Raji (cell line): ENCODE measurements at regions not wholly inside any gene's neighbourhood (a gene's known extent, or its start where the extent isn't known, plus 50 kb on each side); places are given as distances from the start of the nearest gene placed in this dataset.

ENCODE experiments used
- POLR2A ChIP-seq: IDR thresholded peaks from 2 replicates; pipeline ENCODE4 v1.6.1; 2011; ENCODE audit warnings: low read depth, low read length, control low read depth; ENCODE audit not compliant: insufficient read depth

- TF ChIP-seq POLR2A = no peak
Observed at GRCh38 chr3:182516597-182517336, 276.5 kb upstream of the ATP11B start.

DNA sequence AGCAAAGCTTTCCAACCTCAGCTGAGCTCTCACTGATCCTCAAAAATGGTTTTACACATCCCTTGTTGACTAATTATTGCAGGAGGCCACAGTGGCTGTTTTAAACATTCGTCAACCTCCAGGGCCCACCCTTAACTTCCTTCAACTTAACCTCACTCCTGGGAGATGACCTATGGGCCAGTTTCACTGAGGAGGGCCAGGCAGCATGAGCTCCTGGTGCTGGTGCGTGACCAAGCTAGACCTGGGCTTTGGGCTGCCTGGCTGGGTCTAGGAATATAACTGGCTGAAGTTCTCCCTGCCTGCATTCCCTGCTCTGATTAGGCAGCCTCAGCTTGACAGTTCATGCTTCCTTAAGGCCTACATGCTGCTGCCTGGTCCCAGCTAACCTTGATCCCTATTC lies 273.7 kb upstream of the ATP11B start:
- no peak for TF ChIP-seq POLR2A

DNA sequence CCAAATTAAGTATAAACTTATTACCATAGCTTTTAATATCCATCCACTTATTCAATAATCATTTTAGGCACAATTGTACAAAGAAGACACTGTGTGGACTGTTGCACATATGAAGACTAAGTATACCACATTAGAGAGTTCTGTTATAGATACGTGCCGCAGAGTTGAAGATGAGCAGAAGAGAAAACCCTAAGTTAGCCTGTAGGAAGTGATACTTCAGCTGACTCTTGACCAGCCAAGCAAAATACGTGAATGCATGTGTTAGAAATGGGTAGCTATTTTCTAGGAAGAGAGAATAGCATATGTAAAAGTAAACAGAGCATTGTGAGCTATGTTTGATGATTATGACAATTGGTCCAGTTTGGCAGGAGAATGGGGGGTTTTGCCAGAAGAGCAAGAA lies 272.0 kb upstream of the ATP11B start:
- no peak for TF ChIP-seq POLR2A

GRCh38 chr3:182523836-182524235 lies 269.5 kb upstream of the ATP11B start:
- TF ChIP-seq POLR2A = no peak

GRCh38 chr3:182524711-182525401 lies 268.4 kb upstream of the ATP11B start:
- no peak for TF ChIP-seq POLR2A

DNA sequence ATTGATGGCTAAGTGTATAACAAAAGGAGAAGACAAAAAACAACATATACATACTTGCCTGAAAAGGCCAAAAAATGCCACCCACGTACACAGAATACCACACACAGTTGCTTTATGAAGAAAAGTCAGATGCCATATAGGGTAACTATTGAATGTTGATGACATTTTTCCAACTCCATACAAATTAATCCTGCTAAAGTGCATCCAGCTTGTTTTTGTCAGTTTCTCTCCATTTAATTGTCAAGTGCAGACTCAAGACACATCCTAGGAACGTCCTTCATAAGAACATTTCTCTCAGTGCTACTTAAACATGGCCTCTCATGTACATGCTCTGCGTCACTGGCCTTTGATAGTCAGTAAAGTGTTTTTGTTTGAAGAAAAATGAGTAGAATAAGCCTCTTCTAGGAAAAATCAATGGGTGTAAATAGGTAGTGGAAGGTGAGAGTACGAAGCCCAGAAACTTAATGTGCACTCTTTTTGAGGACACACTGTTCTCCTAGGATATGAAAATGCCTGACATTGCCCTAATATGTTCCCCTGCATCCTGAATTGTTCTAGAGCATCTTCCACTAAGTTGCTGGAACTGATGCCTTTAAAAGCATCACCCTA lies 267.4 kb upstream of the ATP11B start:
- TF ChIP-seq POLR2A = no peak

GRCh38 chr3:182527745-182528144 lies 265.6 kb upstream of the ATP11B start:
- no peak for TF ChIP-seq POLR2A

GRCh38 chr3:182530316-182530715 lies 263.0 kb upstream of the ATP11B start:
- TF ChIP-seq POLR2A = no peak

DNA sequence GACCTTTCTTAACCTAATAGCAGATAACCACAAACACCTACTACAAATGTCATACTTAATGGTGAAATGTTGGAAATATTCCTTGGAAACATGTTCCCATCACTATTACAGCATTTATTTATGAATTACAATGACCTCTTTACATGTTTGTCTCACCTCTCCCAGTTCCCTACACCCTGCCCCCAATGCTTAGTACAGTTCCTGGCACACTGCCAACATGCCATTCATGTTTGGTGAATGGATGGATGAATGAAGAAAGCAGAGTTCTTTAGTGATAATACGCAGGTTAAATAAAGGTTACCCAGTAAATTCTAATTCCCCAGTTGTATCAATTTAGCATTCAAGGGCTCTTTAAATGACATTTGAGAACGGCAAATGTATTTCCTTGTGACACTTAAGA lies 259.9 kb upstream of the ATP11B start:
- no peak for TF ChIP-seq POLR2A

DNA sequence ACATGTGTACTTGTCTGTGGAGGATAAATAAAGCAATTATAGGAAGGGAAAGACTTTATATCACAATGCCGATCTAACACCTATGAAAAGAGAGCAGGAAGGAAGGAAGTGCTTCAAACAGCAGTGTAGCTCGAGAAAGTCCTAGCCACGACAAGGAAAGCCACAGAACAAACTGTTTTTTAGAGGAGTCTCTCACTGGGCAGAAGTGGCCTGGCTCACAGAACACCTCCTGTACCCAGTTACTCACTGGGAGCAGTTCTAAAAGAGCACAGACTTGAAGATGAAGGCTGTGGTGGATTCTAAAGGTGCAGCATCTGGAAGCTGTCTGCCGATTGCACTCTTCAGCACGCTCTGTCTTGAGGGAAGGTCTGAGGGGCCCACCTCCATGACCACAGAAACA lies 248.8 kb upstream of the ATP11B start:
- TF ChIP-seq POLR2A = no peak

- TF ChIP-seq POLR2A = no peak
Observed at GRCh38 chr3:182562274-182562673, 231.0 kb upstream of the ATP11B start.

DNA sequence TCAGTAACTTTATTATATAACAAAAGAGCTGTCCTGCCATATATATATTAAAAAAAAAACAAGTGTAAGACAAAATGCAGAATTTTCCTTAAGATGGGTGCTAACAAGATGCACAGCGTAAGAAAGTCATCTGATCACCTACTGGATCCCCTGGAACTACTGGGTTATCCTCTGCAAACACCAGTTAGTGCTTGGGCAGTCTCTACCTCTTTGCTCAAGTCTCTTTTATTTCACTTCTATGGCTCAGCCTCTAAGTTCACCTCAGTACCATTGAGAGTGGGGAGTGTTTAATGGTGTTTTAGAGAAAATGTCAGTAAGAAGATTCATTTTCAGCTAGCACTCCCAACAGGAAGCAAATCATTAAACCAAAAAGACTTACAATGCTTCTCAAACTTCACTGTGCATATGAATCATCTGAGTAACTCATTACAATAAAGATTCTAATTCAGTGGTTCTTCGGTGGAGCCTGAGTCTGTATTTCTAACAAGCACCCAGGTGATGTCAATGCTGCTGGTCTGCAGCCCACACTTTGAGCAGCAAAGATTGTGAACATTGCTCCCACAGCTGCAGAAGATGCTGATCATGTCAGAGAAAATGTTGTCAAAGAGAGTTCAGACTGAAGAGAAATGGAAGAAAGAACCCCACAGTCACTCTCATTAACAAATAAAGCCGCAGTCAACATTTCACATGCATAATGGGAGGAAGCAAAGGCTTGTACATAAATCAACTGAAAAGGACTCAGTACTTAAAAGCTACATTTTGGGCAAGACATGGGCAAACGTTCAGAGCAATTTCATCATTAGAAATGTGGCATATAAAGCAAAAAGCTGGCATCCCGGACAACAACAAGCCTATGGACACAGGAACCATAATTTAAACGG lies 227.1 kb upstream of the ATP11B start:
- no peak for TF ChIP-seq POLR2A

DNA sequence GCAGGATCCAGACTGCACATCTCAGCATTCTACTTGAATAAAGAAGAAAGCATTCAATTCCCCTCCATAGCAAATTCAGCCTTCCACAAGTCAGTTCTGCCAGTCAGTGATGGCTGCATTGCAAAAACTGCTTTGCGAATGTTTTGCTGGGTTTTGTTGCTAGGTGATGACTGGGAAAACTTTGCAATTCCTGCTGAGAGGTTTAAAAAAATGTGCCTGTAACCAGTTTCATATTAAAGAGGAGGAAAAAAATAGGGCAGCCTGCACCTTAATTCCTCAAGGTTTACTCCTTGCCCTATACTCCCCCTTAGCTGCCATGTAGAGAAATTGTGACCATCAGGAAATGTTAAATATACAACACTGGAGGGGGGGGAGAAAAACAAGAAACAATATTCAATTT lies 225.6 kb upstream of the ATP11B start:
- TF ChIP-seq POLR2A = no peak

DNA sequence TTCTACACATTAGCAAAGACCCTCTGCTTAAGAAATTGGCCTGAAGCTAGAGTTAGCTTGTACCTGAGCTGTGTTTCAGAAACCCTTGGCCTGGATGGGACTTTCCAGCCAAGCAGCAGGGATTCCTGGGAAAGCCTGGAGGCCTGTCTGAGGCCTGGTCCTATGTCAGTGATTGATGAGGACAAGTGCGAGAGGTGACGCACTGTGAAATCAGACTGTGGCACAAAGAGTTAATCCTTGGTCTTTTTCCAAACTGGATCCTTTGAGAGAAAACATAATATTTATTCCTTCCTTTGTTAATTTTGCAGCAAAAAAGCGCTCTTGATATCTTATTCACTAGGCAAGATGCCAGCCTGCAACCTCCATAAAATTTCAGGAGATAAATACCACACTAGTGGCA lies 225.0 kb upstream of the ATP11B start:
- TF ChIP-seq POLR2A = no peak

DNA sequence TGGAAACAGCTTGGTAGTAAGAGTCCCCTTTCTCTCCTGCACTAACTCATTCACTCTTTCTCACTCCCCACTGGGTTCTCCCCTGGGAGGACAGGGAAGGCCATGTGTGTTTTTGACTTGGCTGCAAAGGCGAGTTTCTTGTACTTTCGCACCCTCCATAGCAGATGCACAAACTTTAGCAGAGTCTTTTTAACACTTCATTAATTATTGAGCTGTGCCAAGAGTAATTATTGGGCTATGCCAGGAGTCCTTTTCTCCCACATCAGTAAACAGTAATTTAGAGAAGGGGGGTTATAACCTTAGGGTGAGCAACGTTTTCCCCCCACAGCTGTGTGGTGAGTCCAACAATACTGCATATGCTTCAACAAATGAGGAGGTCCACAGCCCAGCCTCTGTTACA lies 224.4 kb upstream of the ATP11B start:
- TF ChIP-seq POLR2A = no peak
